NCI-H2107 (cell line): ENCODE measurements at regions not wholly inside any gene's neighbourhood (a gene's known extent, or its start where the extent isn't known, plus 50 kb on each side); places are given as distances from the start of the nearest gene placed in this dataset.
"Not testable (repeated sequence)": the region's sequence is repeated elsewhere in the genome, so short reads cannot be mapped to it uniquely, and the experiment has no call there.

Source experiments
- DNase-seq: peaks from one replicate; lab custom pipeline; 2025; lab: John Stamatoyannopoulos, UW

- DNase-seq = no peak
Measured at GRCh38 chr2:14053105-14053504, 579.4 kb upstream of the LRATD1 start.

GRCh38 chr2:14064346-14064745 lies 568.2 kb upstream of the LRATD1 start:
- DNase-seq = no peak

GRCh38 chr2:14072338-14072737 lies 560.2 kb upstream of the LRATD1 start:
- no peak for DNase-seq

GRCh38 chr2:14074691-14075090 lies 557.8 kb upstream of the LRATD1 start:
- DNase-seq = no peak

GRCh38 chr2:14079576-14079975 lies 552.9 kb upstream of the LRATD1 start:
- no peak for DNase-seq

GRCh38 chr2:14081521-14081920 lies 551.0 kb upstream of the LRATD1 start:
- DNase-seq = no peak

GRCh38 chr2:14082640-14083039 lies 549.9 kb upstream of the LRATD1 start:
- no peak for DNase-seq

- no peak for DNase-seq
Measured at GRCh38 chr2:14094592-14094991, 537.9 kb upstream of the LRATD1 start.

- not testable (repeated sequence) for DNase-seq
Measured at GRCh38 chr2:14099101-14099500, 533.4 kb upstream of the LRATD1 start.

- no peak for DNase-seq
Measured at GRCh38 chr2:14114275-14114674, 518.2 kb upstream of the LRATD1 start.

GRCh38 chr2:14120376-14120775 lies 512.1 kb upstream of the LRATD1 start:
- DNase-seq = no peak

- no peak for DNase-seq
Measured at GRCh38 chr2:14123436-14124103, 508.9 kb upstream of the LRATD1 start.

- DNase-seq = no peak
Measured at GRCh38 chr2:14125624-14126293, 506.8 kb upstream of the LRATD1 start.

GRCh38 chr2:14126846-14127245 lies 505.7 kb upstream of the LRATD1 start:
- no peak for DNase-seq

- no peak for DNase-seq
Measured at GRCh38 chr2:14127765-14128164, 504.8 kb upstream of the LRATD1 start.

GRCh38 chr2:14132386-14132785 lies 500.1 kb upstream of the LRATD1 start:
- no peak for DNase-seq

- no peak for DNase-seq
Measured at GRCh38 chr2:14134771-14135170, 497.7 kb upstream of the LRATD1 start.

GRCh38 chr2:14136030-14136429 lies 496.5 kb upstream of the LRATD1 start:
- no peak for DNase-seq

GRCh38 chr2:14137643-14138042 lies 494.9 kb upstream of the LRATD1 start:
- DNase-seq = no peak

GRCh38 chr2:14140009-14140550 lies 492.4 kb upstream of the LRATD1 start:
- no peak for DNase-seq

GRCh38 chr2:14143435-14143834 lies 489.1 kb upstream of the LRATD1 start:
- no peak for DNase-seq

GRCh38 chr2:14148216-14148615 lies 484.3 kb upstream of the LRATD1 start:
- DNase-seq = no peak

- DNase-seq = no peak
Measured at GRCh38 chr2:14157816-14158215, 474.7 kb upstream of the LRATD1 start.

GRCh38 chr2:14180333-14180732 lies 452.2 kb upstream of the LRATD1 start:
- DNase-seq = no peak
